Chondrocyte (in vitro differentiated cells): ENCODE measurements at regions not wholly inside any gene's neighbourhood (a gene's known extent, or its start where the extent isn't known, plus 50 kb on each side); places are given as distances from the start of the nearest gene placed in this dataset.

Source experiments
- DNase-seq: peaks from one replicate; pipeline ENCODE4 v3.0.0; 2021; ENCODE audit warnings: mixed read lengths, low spot score
- H3K27ac Mint-ChIP-seq: one replicate; pipeline ENCODE4 v1.8.0; 2021; ENCODE audit warnings: mild to moderate bottlenecking, moderate library complexity, mixed read lengths; ENCODE audit not compliant: unreplicated experiment
- H3K27me3 Mint-ChIP-seq: 2 replicates; pipeline ENCODE4 v1.8.0; 2021; ENCODE audit warnings: low read depth, mixed read lengths
- H3K36me3 Mint-ChIP-seq: 2 replicates; pipeline ENCODE4 v1.8.0; 2021; ENCODE audit warnings: low read depth, mixed read lengths
- H3K4me1 Mint-ChIP-seq: 2 replicates; pipeline ENCODE4 v1.8.0; 2021; ENCODE audit warnings: low read depth, mild to moderate bottlenecking, mixed read lengths
- H3K4me3 Mint-ChIP-seq: one replicate; pipeline ENCODE4 v1.8.0; 2021; ENCODE audit warnings: mild to moderate bottlenecking, moderate library complexity, mixed read lengths; ENCODE audit not compliant: unreplicated experiment
- H3K9me3 Mint-ChIP-seq: 2 replicates; pipeline ENCODE4 v1.8.0; 2021; ENCODE audit warnings: low read depth, mixed read lengths
- TF ChIP-seq, protein P1 (sequence below): fragments of 200-600 bp; sonication (generic); IDR thresholded peaks from 2 replicates; pipeline ENCODE4 v1.5.0; 2021; ENCODE audit warnings: antibody characterized with exemption, mild to moderate bottlenecking, moderate library complexity

GRCh38 chr12:77548797-77549196 lies 281.9 kb upstream of the NAV3 start:
- Mint-ChIP-seq H3K27ac (no peak overlapping the region), H3K9me3 (peaks cover 3% of the 10 kb centered on the region), H3K4me1 (no peaks in the 10 kb centered on the region), H3K27me3 (peaks cover 17% of the 10 kb centered on the region), H3K36me3 (no peaks in the 10 kb centered on the region), H3K4me3 (no peak overlapping the region)
- TF ChIP-seq, protein P1, sequence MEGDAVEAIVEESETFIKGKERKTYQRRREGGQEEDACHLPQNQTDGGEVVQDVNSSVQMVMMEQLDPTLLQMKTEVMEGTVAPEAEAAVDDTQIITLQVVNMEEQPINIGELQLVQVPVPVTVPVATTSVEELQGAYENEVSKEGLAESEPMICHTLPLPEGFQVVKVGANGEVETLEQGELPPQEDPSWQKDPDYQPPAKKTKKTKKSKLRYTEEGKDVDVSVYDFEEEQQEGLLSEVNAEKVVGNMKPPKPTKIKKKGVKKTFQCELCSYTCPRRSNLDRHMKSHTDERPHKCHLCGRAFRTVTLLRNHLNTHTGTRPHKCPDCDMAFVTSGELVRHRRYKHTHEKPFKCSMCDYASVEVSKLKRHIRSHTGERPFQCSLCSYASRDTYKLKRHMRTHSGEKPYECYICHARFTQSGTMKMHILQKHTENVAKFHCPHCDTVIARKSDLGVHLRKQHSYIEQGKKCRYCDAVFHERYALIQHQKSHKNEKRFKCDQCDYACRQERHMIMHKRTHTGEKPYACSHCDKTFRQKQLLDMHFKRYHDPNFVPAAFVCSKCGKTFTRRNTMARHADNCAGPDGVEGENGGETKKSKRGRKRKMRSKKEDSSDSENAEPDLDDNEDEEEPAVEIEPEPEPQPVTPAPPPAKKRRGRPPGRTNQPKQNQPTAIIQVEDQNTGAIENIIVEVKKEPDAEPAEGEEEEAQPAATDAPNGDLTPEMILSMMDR = no peak
- DNase-seq = no peak

DNA sequence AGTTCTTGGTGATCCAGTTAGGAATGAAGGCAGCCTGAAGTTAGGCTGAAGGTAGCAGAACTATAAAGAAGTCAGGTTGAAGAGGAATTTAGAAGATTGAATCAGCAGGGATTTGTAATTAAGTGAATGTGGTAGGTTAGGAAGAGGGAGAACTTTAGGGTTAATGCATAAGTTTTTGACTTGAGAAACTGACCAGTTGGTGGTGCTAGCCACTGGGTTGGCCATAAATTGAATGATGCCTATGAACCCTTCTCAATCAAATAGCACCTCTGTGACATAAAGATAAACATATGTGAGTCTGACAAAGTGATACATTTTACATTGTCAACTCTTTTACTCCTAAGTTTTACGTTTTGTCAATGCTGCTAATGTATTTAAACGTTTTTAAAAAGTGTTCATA lies 290.6 kb upstream of the NAV3 start:
- Mint-ChIP-seq H3K27me3 (peaks cover 9% of the 10 kb centered on the region), H3K27ac (no peak overlapping the region), H3K9me3 (peaks cover 10% of the 10 kb centered on the region), H3K36me3 (peaks cover 2% of the 10 kb centered on the region), H3K4me3 (no peak overlapping the region), H3K4me1 (no peaks in the 10 kb centered on the region)
- TF ChIP-seq, protein P1 = peak; percentile 13
- no peak for DNase-seq

- H3K27ac Mint-ChIP-seq = no peak overlapping the region
- H3K27me3 Mint-ChIP-seq = peaks cover 13% of the 10 kb centered on the region
- TF ChIP-seq, protein P1 = no peak
- DNase-seq = no peak
- peaks cover 6% of the 10 kb centered on the region for H3K9me3 Mint-ChIP-seq
- peaks cover 2% of the 10 kb centered on the region for H3K36me3 Mint-ChIP-seq
- H3K4me1 Mint-ChIP-seq = no peaks in the 10 kb centered on the region
- no peak overlapping the region for H3K4me3 Mint-ChIP-seq
These were observed 293.0 kb upstream of the NAV3 start for GRCh38 chr12:77537663-77538062.

DNA sequence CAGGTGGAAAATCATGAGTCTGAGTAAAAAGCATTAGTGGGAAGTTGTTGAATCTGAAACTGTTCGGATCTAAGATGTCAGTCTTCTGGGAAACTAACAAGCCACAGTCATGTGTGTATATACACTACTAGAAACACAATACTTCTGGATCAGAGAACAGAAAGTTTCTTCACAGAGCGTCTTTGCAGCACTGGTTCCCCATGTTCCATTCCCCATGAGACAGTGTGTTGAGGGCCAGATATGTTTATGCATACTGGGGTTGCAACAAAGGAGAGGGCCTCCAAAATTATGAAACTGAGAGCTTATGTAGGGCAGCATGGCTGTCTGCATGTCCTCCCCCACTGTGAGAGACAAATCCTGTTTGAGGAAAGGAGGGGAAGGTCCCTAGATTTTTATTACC lies 295.0 kb upstream of the NAV3 start:
- H3K36me3 Mint-ChIP-seq = no peaks in the 10 kb centered on the region
- no peak overlapping the region for H3K4me3 Mint-ChIP-seq
- TF ChIP-seq, protein P1 = no peak

DNA sequence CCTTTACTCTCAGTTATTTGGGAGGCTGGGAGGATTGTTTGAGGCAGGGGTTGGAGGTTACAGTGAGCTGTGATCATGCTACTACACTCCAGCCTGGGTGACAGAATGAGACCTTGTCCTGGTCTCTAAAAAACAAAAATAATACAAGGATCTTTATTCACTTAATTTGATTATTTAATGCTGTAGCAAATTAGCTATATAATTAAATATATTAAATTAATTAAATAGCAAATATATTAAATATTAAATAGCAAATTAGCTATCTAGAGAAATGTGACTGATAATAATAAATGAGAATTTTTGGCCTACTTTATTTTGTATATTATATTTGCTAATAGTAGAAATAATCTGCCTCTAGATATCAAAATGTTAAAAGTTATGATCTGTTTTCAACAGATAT lies 298.8 kb upstream of the NAV3 start:
- TF ChIP-seq, protein P1 = no peak
- H3K36me3 Mint-ChIP-seq = no peaks in the 10 kb centered on the region
- no peak overlapping the region for H3K4me3 Mint-ChIP-seq
- H3K27me3 Mint-ChIP-seq = peaks cover 6% of the 10 kb centered on the region
- peaks cover 16% of the 10 kb centered on the region for H3K9me3 Mint-ChIP-seq
- no peaks in the 10 kb centered on the region for H3K4me1 Mint-ChIP-seq
- H3K27ac Mint-ChIP-seq = no peak overlapping the region
- no peak for DNase-seq

More for the DNA sequence above, 295.0 kb upstream of the NAV3 start:
- no peaks in the 10 kb centered on the region for H3K4me1 Mint-ChIP-seq
- H3K27me3 Mint-ChIP-seq = peaks cover 11% of the 10 kb centered on the region
- no peak for DNase-seq
- H3K9me3 Mint-ChIP-seq = no peaks in the 10 kb centered on the region
- no peak overlapping the region for H3K27ac Mint-ChIP-seq
